GM12878 (cell line): ENCODE measurements at regions not wholly inside any gene's neighbourhood (a gene's known extent, or its start where the extent isn't known, plus 50 kb on each side); places are given as distances from the start of the nearest gene placed in this dataset.

ENCODE experiments used
- BHLHE40 ChIP-seq, 2 experiments: fragments of 450-650 bp in 1 of 2; IDR thresholded peaks; 2 replicates each; pipeline ENCODE4 v1.6.1; 2011 to 2017; ENCODE audit warnings: low read depth in 2 of 2, borderline replicate concordance in 1 of 2, improper control_type of control experiment in 1 of 2, low read length in 1 of 2, mild to moderate bottlenecking in 1 of 2
- CHD4 ChIP-seq: fragments of 200-600 bp; sonication (generic); IDR thresholded peaks from 2 replicates; pipeline ENCODE4 v1.6.1; 2016; ENCODE audit warnings: mild to moderate bottlenecking
- CTCF ChIP-seq, 3 experiments: IDR thresholded peaks in 2 of 3; conservative IDR thresholded peaks in 1 of 3; 2 replicates each; pipeline ENCODE4 v1.5.1; 2011; ENCODE audit warnings: low read depth in 3 of 3, low read length in 3 of 3, mild to moderate bottlenecking in 3 of 3, control low read depth in 2 of 3, moderate library complexity in 2 of 3, inconsistent platforms in 1 of 3, mixed read lengths in 1 of 3; ENCODE audit not compliant: control insufficient read depth in 2 of 3, insufficient read depth in 1 of 3; ENCODE audit errors: extremely low read depth in 1 of 3
- REST ChIP-seq: IDR thresholded peaks from 2 replicates; pipeline ENCODE4 v1.6.1; 2012; ENCODE audit warnings: mild to moderate bottlenecking, low read depth, low read length
- RFX5 ChIP-seq: IDR thresholded peaks from 2 replicates; pipeline ENCODE4 v1.6.1; 2011; ENCODE audit warnings: low read depth, low read length, improper control_type of control experiment
- SUZ12 ChIP-seq: fragments of 200-600 bp; sonication (generic); IDR thresholded peaks from one replicate; pipeline ENCODE4 v1.6.1; 2018; ENCODE audit warnings: antibody characterized with exemption, mild to moderate bottlenecking; ENCODE audit not compliant: unreplicated experiment

- TF ChIP-seq CHD4 (no peak), BHLHE40 (IDR thresholded peaks at IDR 0.05; ENCODE audit: borderline replicate concordance in 1 of 2, low read depth in 2 of 2, low read length in 1 of 2) (no peak), RFX5 (no peak), CTCF (IDR thresholded peaks at IDR 0.05 in 2 of 3, conservative IDR thresholded peaks at IDR 0.05 in 1 of 3; ENCODE audit: control insufficient read depth in 2 of 3, extremely low read depth in 1 of 3, insufficient read depth in 1 of 3, low read depth in 3 of 3, low read length in 3 of 3) (no peak), REST (no peak), SUZ12 (no peak)
These were observed 134.5 kb downstream of the PTPRS start for GRCh38 chr19:5205937-5206750.
